ENCODE measurements at regions not wholly inside any gene's neighbourhood (a gene's known extent, or its start where the extent isn't known, plus 50 kb on each side); places are given as distances from the start of the nearest gene placed in this dataset.

DNA sequence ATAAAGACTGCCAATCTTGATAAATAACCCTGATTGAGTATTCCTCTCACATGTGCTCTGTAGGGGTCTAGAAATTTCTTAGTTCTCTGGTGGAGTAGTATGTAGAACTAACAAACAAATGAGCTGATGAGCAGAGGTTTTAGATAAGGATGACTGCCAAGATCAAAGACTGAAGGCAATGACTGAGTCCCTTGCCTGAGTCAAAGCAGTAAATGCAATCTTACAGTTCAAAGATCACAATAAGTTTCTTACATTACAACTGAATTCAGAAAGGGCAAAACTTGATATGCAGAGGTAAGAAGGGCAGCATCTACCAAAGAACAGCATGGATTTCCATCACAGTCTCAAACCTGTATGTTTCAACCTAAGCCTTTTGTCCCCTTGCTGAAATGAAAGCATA, 172.2 kb upstream of the POU1F1 start:
- TF ChIP-seq, protein P1, sequence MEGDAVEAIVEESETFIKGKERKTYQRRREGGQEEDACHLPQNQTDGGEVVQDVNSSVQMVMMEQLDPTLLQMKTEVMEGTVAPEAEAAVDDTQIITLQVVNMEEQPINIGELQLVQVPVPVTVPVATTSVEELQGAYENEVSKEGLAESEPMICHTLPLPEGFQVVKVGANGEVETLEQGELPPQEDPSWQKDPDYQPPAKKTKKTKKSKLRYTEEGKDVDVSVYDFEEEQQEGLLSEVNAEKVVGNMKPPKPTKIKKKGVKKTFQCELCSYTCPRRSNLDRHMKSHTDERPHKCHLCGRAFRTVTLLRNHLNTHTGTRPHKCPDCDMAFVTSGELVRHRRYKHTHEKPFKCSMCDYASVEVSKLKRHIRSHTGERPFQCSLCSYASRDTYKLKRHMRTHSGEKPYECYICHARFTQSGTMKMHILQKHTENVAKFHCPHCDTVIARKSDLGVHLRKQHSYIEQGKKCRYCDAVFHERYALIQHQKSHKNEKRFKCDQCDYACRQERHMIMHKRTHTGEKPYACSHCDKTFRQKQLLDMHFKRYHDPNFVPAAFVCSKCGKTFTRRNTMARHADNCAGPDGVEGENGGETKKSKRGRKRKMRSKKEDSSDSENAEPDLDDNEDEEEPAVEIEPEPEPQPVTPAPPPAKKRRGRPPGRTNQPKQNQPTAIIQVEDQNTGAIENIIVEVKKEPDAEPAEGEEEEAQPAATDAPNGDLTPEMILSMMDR (IDR thresholded peaks at IDR 0.05), result no peak
- TF ChIP-seq POLR2A (IDR thresholded peaks at IDR 0.05), result no peak
- no peak for TF ChIP-seq POLR2AphosphoS5 (IDR thresholded peaks at IDR 0.05)
- no peak for TF ChIP-seq EP300 (IDR thresholded peaks at IDR 0.05; ENCODE audit: low read depth)
